Ishikawa (cell line): ENCODE measurements at regions not wholly inside any gene's neighbourhood (a gene's known extent, or its start where the extent isn't known, plus 50 kb on each side); places are given as distances from the start of the nearest gene placed in this dataset.

Source experiments
- CEBPB ChIP-seq: IDR thresholded peaks from 2 replicates; pipeline ENCODE4 v1.6.1; 2012
- CREB1 ChIP-seq: IDR thresholded peaks from 2 replicates; pipeline ENCODE4 v1.6.1; 2012; ENCODE audit warnings: low read depth
- EGR1 ChIP-seq: IDR thresholded peaks from 2 replicates; pipeline ENCODE4 v1.6.1; 2012
- EP300 ChIP-seq: IDR thresholded peaks from 2 replicates; pipeline ENCODE4 v1.6.1; 2012; ENCODE audit warnings: borderline replicate concordance
- FOXM1 ChIP-seq: IDR thresholded peaks from 2 replicates; pipeline ENCODE4 v1.6.1; 2012; ENCODE audit warnings: low read depth, borderline replicate concordance
- MAX ChIP-seq: IDR thresholded peaks from 2 replicates; pipeline ENCODE4 v1.6.1; 2012
- NFIC ChIP-seq: IDR thresholded peaks from 2 replicates; pipeline ENCODE4 v1.6.1; 2012
- RAD21 ChIP-seq: IDR thresholded peaks from 2 replicates; pipeline ENCODE4 v1.6.1; 2012; ENCODE audit warnings: low read depth
- REST ChIP-seq: IDR thresholded peaks from 2 replicates; pipeline ENCODE4 v1.6.1; 2012; ENCODE audit warnings: low read depth, mild to moderate bottlenecking
- TAF1 ChIP-seq: IDR thresholded peaks from 2 replicates; pipeline ENCODE4 v1.6.1; 2012; ENCODE audit warnings: low read depth, mild to moderate bottlenecking
- TCF12 ChIP-seq: IDR thresholded peaks from 2 replicates; pipeline ENCODE4 v1.6.1; 2012; ENCODE audit warnings: low read depth
- TEAD4 ChIP-seq: IDR thresholded peaks from 2 replicates; pipeline ENCODE4 v1.6.1; 2012
- USF1 ChIP-seq: IDR thresholded peaks from 2 replicates; pipeline ENCODE4 v1.6.1; 2012
- YY1 ChIP-seq: IDR thresholded peaks from 2 replicates; pipeline ENCODE4 v1.6.1; 2012; ENCODE audit warnings: low read depth
- ZBTB7A ChIP-seq: IDR thresholded peaks from 2 replicates; pipeline ENCODE4 v1.6.1; 2012; ENCODE audit warnings: low read depth

GRCh38 chr2:118417406-118418120, 329.3 kb downstream of the INSIG2 start:
- TF ChIP-seq CEBPB (no peak), USF1 (no peak), TAF1 (no peak), MAX (no peak), ZBTB7A (no peak), EGR1 (no peak), TEAD4 (no peak), CREB1 (no peak), TCF12 (no peak), FOXM1 (no peak), YY1 (no peak), RAD21 (no peak), NFIC (no peak), REST (no peak), EP300 (no peak)

- TF ChIP-seq USF1 = no peak
- no peak for TF ChIP-seq RAD21
Observed at GRCh38 chr2:118403658-118404451, 315.6 kb downstream of the INSIG2 start.

GRCh38 chr2:118388771-118389170, 300.5 kb downstream of the INSIG2 start:
- TF ChIP-seq TCF12 (no peak), CEBPB (no peak)

GRCh38 chr2:118387509-118387908, 299.2 kb downstream of the INSIG2 start:
- TF ChIP-seq EGR1 (no peak), NFIC (no peak), YY1 (no peak), USF1 (no peak), TCF12 (no peak), TEAD4 (no peak), FOXM1 (no peak), TAF1 (no peak), EP300 (no peak), ZBTB7A (no peak), CEBPB (no peak), REST (no peak), MAX (no peak), CREB1 (no peak), RAD21 (no peak)

GRCh38 chr2:118386641-118387302, 298.5 kb downstream of the INSIG2 start:
- TF ChIP-seq EGR1 (no peak), TEAD4 (no peak), TAF1 (no peak), YY1 (no peak), FOXM1 (no peak), NFIC (no peak), ZBTB7A (no peak), RAD21 (no peak), TCF12 (no peak), REST (no peak), USF1 (no peak), EP300 (no peak), MAX (no peak), CEBPB (no peak), CREB1 (no peak)
